ENCODE measurements at regions not wholly inside any gene's neighbourhood (a gene's known extent, or its start where the extent isn't known, plus 50 kb on each side); places are given as distances from the start of the nearest gene placed in this dataset.

DNA sequence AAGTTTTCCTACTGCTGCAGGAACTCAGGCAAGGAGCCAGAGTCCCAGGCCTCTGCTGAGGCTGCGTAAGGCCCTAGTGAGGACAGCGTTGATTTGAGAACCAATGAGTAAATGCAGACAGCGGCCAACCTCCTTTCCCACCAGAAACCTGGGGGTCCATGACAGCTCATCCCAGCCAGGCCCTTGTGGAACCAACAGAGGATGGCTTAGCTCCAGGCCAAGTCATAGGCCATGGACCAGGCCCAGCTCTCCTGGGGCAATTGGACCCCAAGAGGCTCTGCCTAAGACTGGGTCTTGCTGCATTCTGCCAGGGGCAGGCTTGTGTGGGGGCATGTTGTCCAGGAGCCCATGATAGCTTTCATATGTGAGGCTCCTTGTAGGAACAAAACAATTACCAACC lies 65.4 kb upstream of the PPP1R3C start:
- no peak for ATAC-seq
- DNase-seq, result no peak
- intact Hi-C loops (cut with micrococcal nuclease), result no loop called here

DNA sequence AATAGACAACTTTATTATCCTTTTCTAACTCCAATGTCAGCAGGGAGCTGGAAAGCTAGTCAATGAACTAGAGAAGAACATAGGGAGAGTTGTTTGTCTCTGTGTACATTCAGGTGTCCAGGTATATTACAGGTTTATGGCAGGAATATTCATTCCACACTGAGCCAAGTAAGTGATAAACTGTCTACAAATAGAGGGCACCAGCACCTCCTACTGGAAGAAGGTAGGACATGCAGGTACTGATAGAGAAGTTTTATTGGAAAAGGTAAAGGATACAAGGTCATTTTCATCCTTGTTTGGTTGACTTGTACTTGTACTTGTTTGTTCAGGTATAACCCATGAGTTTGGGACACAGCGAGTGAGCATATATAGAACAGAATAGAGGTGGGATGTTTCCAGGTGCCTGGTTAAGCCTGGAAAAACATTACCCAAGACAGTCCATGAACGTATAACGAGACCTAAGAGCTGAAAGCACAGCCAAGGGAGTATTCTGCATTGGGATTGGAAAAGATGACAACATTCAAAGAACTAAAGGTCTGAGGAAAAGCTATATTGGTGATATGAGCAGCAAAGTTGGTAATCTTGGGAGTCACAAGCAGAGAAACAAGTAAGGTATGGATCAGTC lies 61.4 kb upstream of the PPP1R3C start:
- DNase-seq (no peak), ATAC-seq (no peak)
- intact Hi-C loops (cut with micrococcal nuclease), result no loop called here

DNA sequence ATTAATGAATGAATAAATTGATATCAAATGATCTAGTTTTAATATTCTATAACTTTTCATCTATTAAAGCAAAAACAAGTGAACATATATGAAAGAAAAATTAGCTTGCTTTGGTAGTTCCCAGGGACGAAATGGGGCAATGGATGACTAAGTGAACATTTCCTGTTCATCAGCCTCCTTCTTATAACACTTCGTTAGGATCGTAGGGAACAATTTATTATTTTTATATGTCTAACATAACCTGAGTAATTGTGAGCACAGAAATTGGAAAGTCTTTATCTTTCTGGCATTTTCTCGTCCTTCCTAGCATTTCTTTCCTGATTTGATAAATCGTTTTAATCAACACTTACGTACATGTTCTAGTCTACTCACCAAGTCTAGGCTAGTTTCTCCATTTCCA lies 59.1 kb upstream of the PPP1R3C start:
- intact Hi-C loops (cut with micrococcal nuclease), result no loop called here
- DNase-seq (no peak), ATAC-seq (no peak)

DNA sequence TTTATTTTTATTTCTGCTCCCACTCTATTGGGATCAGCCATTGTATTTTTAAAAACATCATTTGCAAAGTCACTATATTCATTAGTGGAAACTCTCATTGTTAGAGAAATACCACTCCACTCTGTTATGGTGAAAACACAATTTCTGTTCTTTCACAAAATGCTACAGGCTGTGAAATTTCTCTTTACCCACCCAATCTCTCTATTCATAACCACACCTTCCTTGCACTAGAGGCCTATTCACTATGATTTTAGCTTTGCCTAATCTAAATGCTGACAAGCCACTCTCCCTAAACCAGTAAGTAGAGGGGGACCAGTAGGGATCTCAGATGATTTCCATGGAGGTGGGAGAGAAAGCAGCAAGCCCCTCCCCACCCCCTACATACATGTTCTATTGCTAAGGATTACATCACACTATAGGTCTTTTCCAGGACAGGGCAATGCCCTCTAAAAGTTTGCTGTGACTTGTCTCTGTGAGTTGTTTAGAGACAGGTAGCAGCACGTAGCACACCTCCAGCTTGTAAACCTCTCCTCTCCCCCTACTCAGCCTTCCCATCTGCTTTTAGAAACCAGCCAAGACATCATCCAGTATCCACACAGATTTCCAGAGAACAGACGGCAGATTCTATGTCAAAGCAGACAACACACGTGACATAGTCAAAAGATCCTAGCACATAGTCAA lies 58.3 kb upstream of the PPP1R3C start:
- ATAC-seq, result no peak
- intact Hi-C loops (cut with micrococcal nuclease), result no loop called here
- DNase-seq, result no peak

DNA sequence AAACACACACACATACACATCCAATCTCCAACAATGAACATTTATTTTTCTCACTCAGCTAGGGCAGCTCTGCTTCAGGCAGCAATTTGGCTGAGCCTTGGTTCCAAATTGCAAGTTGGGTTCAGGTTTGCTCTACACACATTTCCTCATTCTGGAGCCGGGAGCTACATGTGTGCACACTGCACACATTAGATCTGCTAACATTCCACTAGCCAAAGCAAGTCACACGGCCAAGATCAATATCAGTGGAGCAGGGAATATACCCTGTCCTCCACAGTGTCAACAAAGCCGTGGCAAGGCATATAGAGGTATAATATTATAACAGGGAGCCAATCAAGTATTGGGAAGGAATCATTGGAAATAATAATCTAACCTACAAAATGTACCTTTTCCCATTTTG lies 57.5 kb upstream of the PPP1R3C start:
- no peak for DNase-seq
- intact Hi-C loops (cut with micrococcal nuclease), result no loop called here
- no peak for ATAC-seq

DNA sequence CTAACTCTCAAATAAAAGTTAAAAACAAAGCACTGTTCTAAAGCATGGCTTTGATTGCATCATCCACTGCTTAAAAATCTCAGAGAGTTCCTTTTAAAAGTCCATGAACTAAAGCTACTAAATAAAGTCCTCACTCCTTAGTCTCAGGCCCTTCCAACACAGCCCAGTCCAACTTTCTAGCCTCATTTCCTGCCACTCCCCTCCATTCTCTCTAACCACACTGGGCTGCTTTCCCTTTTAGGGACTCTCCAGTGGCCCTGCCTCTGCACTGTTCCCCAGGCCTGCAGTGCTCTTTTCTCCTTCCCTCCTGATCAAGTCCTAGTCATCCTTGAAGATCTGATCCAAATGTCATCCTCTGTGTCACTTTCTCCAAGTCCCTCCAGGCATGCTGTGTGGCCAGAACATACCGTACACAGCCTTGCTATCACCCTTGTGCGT lies 56.9 kb upstream of the PPP1R3C start:
- DNase-seq (no peak), ATAC-seq (peak; percentile 96)
- intact Hi-C loops (cut with micrococcal nuclease), result no loop called here

DNA sequence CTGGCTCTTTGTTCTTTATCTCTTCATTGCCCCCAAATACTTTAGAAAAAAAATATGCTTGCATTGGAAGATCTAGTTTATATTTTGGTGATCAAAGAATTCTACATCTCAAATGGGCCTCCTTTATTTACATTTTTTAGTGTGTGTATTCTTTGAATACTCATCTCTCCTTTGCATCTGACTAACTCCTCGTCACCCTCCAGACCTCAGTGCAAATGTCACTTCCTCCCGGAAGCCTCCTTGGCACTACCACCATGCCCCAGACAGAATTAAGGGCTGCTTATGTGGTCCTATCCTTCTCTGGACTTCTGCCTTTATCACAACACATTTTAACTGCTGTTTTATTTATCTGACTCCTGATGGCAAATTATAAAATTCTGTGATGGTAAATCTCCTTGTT lies 52.0 kb upstream of the PPP1R3C start:
- DNase-seq, result no peak
- ATAC-seq, result no peak

DNA sequence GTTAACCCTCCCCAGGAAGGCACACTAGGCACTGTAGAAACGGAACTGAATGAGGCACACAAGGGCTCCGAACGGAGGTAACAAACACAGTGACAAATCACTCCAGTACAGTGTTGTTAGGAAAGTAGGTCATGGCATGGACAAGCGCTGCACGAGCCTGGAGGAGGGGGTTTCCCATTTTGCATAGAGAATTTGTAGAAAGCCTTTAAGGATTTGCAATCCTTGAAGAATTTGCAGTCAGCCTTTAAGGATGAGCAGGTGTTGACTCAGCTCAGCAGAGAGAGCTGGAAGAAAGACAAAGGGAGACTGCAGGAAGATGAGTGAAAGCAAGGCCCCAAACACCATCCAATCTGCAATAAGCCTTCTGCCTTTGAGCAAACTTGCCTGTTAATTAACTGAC lies 51.1 kb upstream of the PPP1R3C start:
- ATAC-seq (no peak), DNase-seq (no peak)
- intact Hi-C loops (cut with micrococcal nuclease), result no loop called here

More for the DNA sequence above, 52.0 kb upstream of the PPP1R3C start:
- intact Hi-C loops (cut with micrococcal nuclease), result no loop called here

DNA sequence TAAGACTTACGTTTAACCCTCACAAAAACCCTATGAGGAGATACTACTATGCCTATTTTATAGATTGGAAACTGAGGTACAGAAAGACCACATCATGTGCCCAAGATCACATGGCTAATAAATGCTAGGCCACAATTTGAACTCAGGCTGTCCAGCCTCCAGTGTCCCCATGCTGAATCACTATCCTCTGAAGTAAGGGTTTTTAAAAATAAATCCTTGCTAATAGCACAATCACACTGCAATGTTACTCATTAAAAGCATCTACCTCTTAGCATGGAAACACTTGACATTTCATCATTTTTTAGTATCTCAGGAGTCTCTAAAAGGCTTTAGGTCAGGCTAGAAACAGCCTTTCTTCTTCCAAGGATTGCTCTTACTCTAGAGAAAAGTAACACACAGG lies 50.0 kb upstream of the PPP1R3C start:
- DNase-seq (no peak), ATAC-seq (no peak)
- intact Hi-C loops (cut with micrococcal nuclease), result no loop called here
